Heart right ventricle (tissue), 16 donors: ENCODE measurements at regions not wholly inside any gene's neighbourhood (a gene's known extent, or its start where the extent isn't known, plus 50 kb on each side); places are given as distances from the start of the nearest gene placed in this dataset.

Experiments
- ATAC-seq, 8 donors: fragments of 200-7000 bp; cut with Tn5 transposase; one replicate each; pipeline ENCODE4 v1.9.1; 2020; ENCODE audit warnings: mild to moderate bottlenecking in 8 of 8, moderate library complexity in 8 of 8, moderate number of reproducible peaks in 1 of 8
- DNase-seq, 2 donors: peaks; one replicate each; pipeline ENCODE4 v3.0.0-alpha.2; 2020
- H3K27ac ChIP-seq, 10 donors: fragments of 200-600 bp; sonication (generic) in 2 of 10; one replicate each; pipeline versions ENCODE4 v1.5.0 to v1.8.0; 2020 to 2022; ENCODE audit warnings: mild to moderate bottlenecking in 3 of 10
- H3K27me3 ChIP-seq, 7 donors: fragments of 200-600 bp; one replicate each; pipeline ENCODE4 v1.8.0; 2021 to 2022; ENCODE audit warnings: mild to moderate bottlenecking in 2 of 7
- H3K36me3 ChIP-seq, 9 donors: fragments of 200-600 bp; sonication (generic) in 1 of 9; one replicate each; pipeline versions ENCODE4 v1.5.0 to v1.8.0; 2020 to 2022; ENCODE audit warnings: mild to moderate bottlenecking in 2 of 9
- H3K4me1 ChIP-seq, 9 donors: fragments of 200-600 bp; sonication (generic) in 1 of 9; one replicate each; pipeline versions ENCODE4 v1.5.0 to v1.8.0; 2020 to 2022; ENCODE audit warnings: mild to moderate bottlenecking in 4 of 9
- H3K4me3 ChIP-seq, 10 donors: fragments of 200-600 bp; sonication (generic) in 2 of 10; one replicate each; pipeline versions ENCODE4 v1.5.0 to v1.8.0; 2020 to 2022; ENCODE audit warnings: mild to moderate bottlenecking in 7 of 10, moderate library complexity in 2 of 10
- H3K9me3 ChIP-seq, 11 donors: fragments of 200-600 bp in 10 of 11; sonication (generic) in 2 of 11; one replicate each; pipeline versions ENCODE4 v1.5.0 to v1.8.0; 2013 to 2022; ENCODE audit warnings: mild to moderate bottlenecking in 2 of 11, control low read depth in 1 of 11, moderate library complexity in 1 of 11
- WGBS, 2 donors: extraction: QIAGEN DNeasy Blood & Tissue Kit; methylation state at CpG; one replicate each; pipeline ENCODE4 v1.1.7; 2013; ENCODE audit warnings: inconsistent platforms in 1 of 2; 5-methylcytosine and 5-hydroxymethylcytosine counted together
- intact Hi-C, 10 donors: fragments of 100-400 bp; cut with DNase I; formaldehyde crosslinking; loops; one replicate each; pipeline versions ENCODE4 v1.11.1 to v1.14.2; 2022
- TF ChIP-seq, protein P1 (sequence below), 9 donors: fragments of 200-600 bp; sonication (generic) in 2 of 9; IDR thresholded peaks; one replicate each; pipeline versions ENCODE4 v1.5.0 to v1.8.0; 2021 to 2022; ENCODE audit warnings: antibody characterized with exemption in 9 of 9, mild to moderate bottlenecking in 5 of 9, moderate library complexity in 1 of 9
- donor health status: Arrhythmogenic right ventricular cardiomyopathy.
- donor health status: ischemic (EF 13 %, LVEDD 7.1; RV severe dilation, severe dysfunction).
- donor health status: healthy with polysubstance abuse.
- donor health status: DM: no; HTN: yes; CAD: no.
- donor health status: DM: no; HTN: no; CAD: no.
- donor health status: ischemic (EF 25% LVEDD 6.9; RV normal size, moderate dysfunction).
- donor health status: ischemic (EF 25% LVEDD 5.7; RV mildly dilated, moderate dysfunction).
- donor health status: healthy.
- donor health status: DM: yes; HTN: yes; CAD: no.
- donor health status: Ischemic cardiomyopathy.
- donor health status: ischemic (EF 35%, LVEDD 5.7; RV mildly dilated, moderate dysfunction).
- donor health status: nonischemic (EF 11% LVEDD 7.7; RV severe dilation, severe dysfunction).
- donor health status: DM: yes; HTN: yes; CAD: no.
- donor health status: PGD.
- donor health status: ischemic (EF 29% LVEDD 5.4; RV normal size, mild dysfunction).
- donor health status: nonischemic (EF 23%, LVEDD 6.1; RV moderate dilation, normal function).

DNA sequence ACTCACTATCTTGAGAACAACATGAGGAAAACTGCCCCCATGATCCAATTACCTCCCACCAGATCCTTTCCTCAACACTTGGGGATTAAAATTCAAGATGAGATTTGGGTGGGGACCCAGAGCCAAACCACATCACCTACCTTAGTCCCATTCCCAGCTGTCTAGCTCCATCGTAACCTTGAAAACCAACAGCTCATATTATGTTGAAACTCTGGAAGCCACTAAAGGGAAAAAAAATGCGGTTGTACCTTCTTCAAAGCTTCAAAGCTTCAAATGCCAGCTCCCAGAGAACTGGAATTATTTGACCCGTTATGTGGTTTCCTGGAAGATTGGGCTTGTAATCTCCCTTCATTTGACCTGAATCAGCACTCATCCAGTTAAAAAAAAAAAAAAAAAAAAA lies 223.1 kb upstream of the GPC6 start:
- DNase-seq = no peak
- no peaks in the 10 kb centered on the region for H3K36me3 ChIP-seq
- no peak for ATAC-seq
- H3K4me3 ChIP-seq = no peak overlapping the region
- TF ChIP-seq, protein P1, sequence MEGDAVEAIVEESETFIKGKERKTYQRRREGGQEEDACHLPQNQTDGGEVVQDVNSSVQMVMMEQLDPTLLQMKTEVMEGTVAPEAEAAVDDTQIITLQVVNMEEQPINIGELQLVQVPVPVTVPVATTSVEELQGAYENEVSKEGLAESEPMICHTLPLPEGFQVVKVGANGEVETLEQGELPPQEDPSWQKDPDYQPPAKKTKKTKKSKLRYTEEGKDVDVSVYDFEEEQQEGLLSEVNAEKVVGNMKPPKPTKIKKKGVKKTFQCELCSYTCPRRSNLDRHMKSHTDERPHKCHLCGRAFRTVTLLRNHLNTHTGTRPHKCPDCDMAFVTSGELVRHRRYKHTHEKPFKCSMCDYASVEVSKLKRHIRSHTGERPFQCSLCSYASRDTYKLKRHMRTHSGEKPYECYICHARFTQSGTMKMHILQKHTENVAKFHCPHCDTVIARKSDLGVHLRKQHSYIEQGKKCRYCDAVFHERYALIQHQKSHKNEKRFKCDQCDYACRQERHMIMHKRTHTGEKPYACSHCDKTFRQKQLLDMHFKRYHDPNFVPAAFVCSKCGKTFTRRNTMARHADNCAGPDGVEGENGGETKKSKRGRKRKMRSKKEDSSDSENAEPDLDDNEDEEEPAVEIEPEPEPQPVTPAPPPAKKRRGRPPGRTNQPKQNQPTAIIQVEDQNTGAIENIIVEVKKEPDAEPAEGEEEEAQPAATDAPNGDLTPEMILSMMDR (IDR thresholded peaks at IDR 0.05) = no peak
- no peak overlapping the region for H3K27ac ChIP-seq
- no peaks in the 10 kb centered on the region for H3K27me3 ChIP-seq
- WGBS, 2 donors = 73 to 85% methylated on average over 3 of the region's 3 CpGs
- intact Hi-C loops = no loop called here
- no peaks in the 10 kb centered on the region for H3K4me1 ChIP-seq
- H3K9me3 ChIP-seq = peaks cover 0 to 44% (median 10%) of the 10 kb centered on the region in 11 donors

DNA sequence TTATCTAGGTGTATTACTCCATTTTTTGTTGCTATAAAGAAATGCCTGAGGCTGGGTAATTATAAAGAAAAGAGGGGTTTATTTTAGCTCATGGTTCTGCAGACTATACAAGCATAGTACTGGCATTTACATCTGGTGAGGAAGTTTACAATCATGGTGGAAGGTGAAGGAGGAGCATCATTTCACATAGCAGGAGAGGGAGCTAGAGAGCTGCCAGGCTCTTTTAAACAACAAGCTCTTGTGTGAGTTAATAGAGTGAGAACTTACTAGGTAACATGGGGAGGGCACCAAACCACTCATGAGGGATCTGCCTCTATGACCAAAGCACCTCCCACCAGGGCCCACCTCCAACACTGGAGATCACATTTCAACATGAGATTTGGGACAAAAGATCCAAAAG lies 221.7 kb upstream of the GPC6 start:
- H3K4me1 ChIP-seq = no peaks in the 10 kb centered on the region
- no peaks in the 10 kb centered on the region for H3K36me3 ChIP-seq
- intact Hi-C loops = no loop called here
- DNase-seq (no peak), ATAC-seq (no peak)
- no peak overlapping the region for H3K27ac ChIP-seq
- no peak overlapping the region for H3K4me3 ChIP-seq
- no peaks in the 10 kb centered on the region for H3K27me3 ChIP-seq
- TF ChIP-seq, protein P1 (IDR thresholded peaks at IDR 0.05) = no peak
- H3K9me3 ChIP-seq = peaks cover 0 to 49% (median 14%) of the 10 kb centered on the region in 11 donors

DNA sequence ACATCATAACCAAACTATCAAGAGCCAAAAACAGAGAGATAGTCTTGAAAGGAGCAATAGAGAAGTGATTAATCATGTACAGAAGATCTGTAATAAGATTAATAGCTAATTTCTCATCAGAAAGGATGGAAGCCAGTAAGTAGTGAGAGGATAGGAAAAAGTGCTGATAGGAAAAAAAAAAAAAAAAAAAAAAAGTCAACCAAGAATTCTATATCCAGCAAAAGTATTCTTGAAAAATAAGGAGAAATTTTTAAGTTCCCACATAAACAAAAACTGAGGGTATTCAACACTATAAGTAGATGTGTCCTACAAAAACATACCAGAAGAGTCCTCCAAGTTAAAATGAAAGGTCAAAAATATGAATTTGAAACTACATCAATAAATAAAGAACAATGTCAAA lies 218.7 kb upstream of the GPC6 start:
- Histone ChIP-seq H3K36me3 (no peaks in the 10 kb centered on the region), H3K27me3 (no peaks in the 10 kb centered on the region), H3K4me1 (no peaks in the 10 kb centered on the region), H3K9me3 (peaks cover 0 to 71% (median 14%) of the 10 kb centered on the region in 11 donors), H3K27ac (no peak overlapping the region), H3K4me3 (no peak overlapping the region)
- intact Hi-C loops = no loop called here
- DNase-seq = no peak
- no peak for ATAC-seq
- TF ChIP-seq, protein P1 (IDR thresholded peaks at IDR 0.05) = no peak

DNA sequence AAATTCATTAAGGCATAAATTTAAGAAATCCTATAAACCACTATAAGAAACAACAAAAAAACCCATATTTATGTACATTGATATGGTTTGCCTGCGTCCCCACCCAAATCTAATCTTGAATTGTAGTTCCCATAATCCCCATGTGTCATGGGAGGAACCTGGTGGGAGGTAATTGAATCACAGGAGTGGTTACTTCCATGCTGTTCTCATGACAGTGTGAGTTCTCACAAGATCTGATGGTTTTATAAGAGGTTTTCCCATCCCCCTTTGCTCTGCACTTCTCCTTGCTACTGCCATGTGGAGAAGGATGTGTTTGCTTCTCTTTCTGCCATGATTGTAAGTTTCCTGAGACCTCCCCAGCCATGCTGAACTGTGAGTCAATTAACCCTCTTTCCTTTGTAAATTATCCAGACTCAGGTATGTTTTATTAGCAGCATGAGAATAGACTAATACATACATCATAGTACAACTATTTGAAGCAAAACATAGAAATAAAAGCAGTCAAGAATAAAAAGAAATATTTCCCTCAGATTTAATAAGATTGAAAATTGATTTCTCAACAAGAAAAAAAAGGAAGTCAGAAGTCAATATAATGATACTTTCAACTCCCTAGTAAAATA lies 209.0 kb upstream of the GPC6 start:
- TF ChIP-seq, protein P1 (IDR thresholded peaks at IDR 0.05) = no peak
- no peak for DNase-seq
- H3K36me3 ChIP-seq = no peaks in the 10 kb centered on the region
- WGBS, 2 donors = 78 to 84% methylated on average over 1 of the region's 1 CpG
- no peaks in the 10 kb centered on the region for H3K27me3 ChIP-seq
- no peak overlapping the region for H3K4me3 ChIP-seq
- no peaks in the 10 kb centered on the region for H3K4me1 ChIP-seq
- no peak overlapping the region for H3K27ac ChIP-seq
- intact Hi-C loops = no loop called here
- H3K9me3 ChIP-seq = peaks cover 0 to 66% (median 23%) of the 10 kb centered on the region in 11 donors
- no peak for ATAC-seq
